ENCODE measurements at regions not wholly inside any gene's neighbourhood (a gene's known extent, or its start where the extent isn't known, plus 50 kb on each side); places are given as distances from the start of the nearest gene placed in this dataset.

DNA sequence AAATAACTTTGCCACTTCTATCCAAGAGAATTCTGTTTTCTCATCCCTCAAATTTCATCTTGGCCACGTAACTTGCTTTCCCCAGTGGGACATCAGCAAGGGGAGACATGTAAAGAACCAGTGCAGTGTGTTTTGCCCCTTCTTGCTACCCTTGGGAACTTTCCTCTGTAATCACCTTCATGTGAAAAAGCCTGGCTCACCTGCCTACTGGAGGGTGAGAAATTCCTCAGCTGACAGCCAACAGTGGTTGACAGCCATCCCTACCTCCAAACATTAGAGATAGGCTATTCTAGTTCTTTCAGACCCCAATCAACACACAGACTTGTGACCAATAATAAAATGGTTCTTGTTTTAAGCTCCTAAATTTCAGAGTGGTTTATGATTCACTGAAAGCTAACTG, 333.9 kb upstream of the TBC1D5 start:
- H3K27ac ChIP-seq (ENCODE audit: insufficient read depth, low read depth, low read length, poor library complexity, severe bottlenecking), result no peak overlapping the region
- H3K4me1 ChIP-seq (ENCODE audit: control insufficient read depth, insufficient read depth, low read length), result no peaks in the 10 kb centered on the region
- no peaks in the 10 kb centered on the region for H3K9me3 ChIP-seq (ENCODE audit: control insufficient read depth, low read length)
- no peak overlapping the region for H3K4me3 ChIP-seq (ENCODE audit: insufficient read depth, low read depth, low read length)
- H3K36me3 ChIP-seq (ENCODE audit: control insufficient read depth, insufficient read depth, low read length), result no peaks in the 10 kb centered on the region
- H3K27me3 ChIP-seq (ENCODE audit: control insufficient read depth, insufficient read depth, low read length, poor library complexity, severe bottlenecking), result no peaks in the 10 kb centered on the region
- 91 to 92% methylated on average over 1 of the region's 1 CpG for WGBS, 2 experiments

DNA sequence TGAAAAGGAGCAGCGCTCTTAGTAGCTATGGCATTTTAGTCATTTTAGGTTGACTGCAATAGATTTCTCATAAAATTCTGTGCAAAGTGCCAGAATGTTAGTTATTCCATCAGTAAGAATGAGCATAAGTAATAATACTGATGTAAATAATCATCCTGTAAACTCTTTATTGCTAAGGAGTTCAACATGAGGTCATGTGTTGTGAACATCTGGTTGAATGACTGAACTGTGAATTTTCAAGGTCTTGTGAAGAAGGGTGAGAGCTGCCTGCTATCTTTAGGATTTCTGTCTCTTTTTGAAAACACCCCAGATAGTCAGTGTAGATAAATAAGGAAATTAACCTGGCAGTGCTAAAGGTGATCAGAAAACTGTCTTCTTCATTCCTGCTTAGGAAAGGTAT, 333.4 kb upstream of the TBC1D5 start:
- Histone ChIP-seq H3K27ac (ENCODE audit: insufficient read depth, low read depth, low read length, poor library complexity, severe bottlenecking) (no peak overlapping the region), H3K4me3 (ENCODE audit: insufficient read depth, low read depth, low read length) (no peak overlapping the region), H3K9me3 (ENCODE audit: control insufficient read depth, low read length) (no peaks in the 10 kb centered on the region), H3K4me1 (ENCODE audit: control insufficient read depth, insufficient read depth, low read length) (no peaks in the 10 kb centered on the region), H3K36me3 (ENCODE audit: control insufficient read depth, insufficient read depth, low read length) (no peaks in the 10 kb centered on the region), H3K27me3 (ENCODE audit: control insufficient read depth, insufficient read depth, low read length, poor library complexity, severe bottlenecking) (no peaks in the 10 kb centered on the region)
- WGBS, 2 experiments, result 100% methylated on average over 1 of the region's 1 CpG

DNA sequence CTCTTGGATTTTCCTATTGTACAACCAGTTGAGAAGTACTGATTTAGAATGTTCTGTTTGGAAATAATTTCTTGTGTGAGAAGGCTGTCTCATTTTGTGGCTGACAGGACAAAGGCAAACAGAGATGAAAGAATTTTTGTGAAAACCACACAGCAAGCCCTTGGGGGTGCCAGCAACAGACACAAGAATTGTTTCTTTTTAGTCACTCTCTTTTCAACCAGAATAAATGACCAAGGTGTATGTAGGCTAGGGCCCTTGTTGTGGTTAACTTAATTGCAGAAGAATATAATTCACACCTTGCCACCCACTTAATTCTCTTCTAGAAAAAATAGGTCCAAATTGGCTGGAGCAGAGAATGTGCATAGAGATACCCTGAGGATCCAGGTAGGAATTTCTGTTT, 329.4 kb upstream of the TBC1D5 start:
- no peak overlapping the region for H3K27ac ChIP-seq (ENCODE audit: insufficient read depth, low read depth, low read length, poor library complexity, severe bottlenecking)
- H3K9me3 ChIP-seq (ENCODE audit: control insufficient read depth, low read length), result no peaks in the 10 kb centered on the region
- no peaks in the 10 kb centered on the region for H3K4me1 ChIP-seq (ENCODE audit: control insufficient read depth, insufficient read depth, low read length)
- no peaks in the 10 kb centered on the region for H3K36me3 ChIP-seq (ENCODE audit: control insufficient read depth, insufficient read depth, low read length)
- H3K27me3 ChIP-seq (ENCODE audit: control insufficient read depth, insufficient read depth, low read length, poor library complexity, severe bottlenecking), result no peaks in the 10 kb centered on the region
- no peak overlapping the region for H3K4me3 ChIP-seq (ENCODE audit: insufficient read depth, low read depth, low read length)

DNA sequence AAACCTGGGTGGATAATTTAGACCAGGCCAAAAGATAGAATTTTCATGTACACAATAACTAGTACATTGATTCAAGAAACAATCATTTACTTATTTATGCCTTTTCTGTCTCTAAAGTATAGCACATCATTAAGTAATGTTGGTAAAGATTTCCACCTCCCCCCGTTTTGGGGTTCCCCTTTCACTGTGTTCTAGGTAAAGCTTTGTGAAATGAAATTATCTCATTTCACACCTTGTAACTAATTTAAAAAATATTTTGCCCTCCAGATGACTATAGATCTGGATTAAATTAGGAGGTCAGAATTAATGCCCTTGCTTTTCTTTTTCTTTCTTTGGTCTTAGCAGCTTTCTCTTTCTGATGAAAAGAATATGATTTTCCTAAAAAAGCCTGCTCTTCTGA, 328.5 kb upstream of the TBC1D5 start:
- WGBS, 2 experiments, result no CpG with 5 or more reads among the region's 1 CpG
- Histone ChIP-seq H3K27ac (ENCODE audit: insufficient read depth, low read depth, low read length, poor library complexity, severe bottlenecking) (no peak overlapping the region), H3K4me3 (ENCODE audit: insufficient read depth, low read depth, low read length) (no peak overlapping the region), H3K9me3 (ENCODE audit: control insufficient read depth, low read length) (no peaks in the 10 kb centered on the region), H3K27me3 (ENCODE audit: control insufficient read depth, insufficient read depth, low read length, poor library complexity, severe bottlenecking) (no peaks in the 10 kb centered on the region), H3K36me3 (ENCODE audit: control insufficient read depth, insufficient read depth, low read length) (no peaks in the 10 kb centered on the region), H3K4me1 (ENCODE audit: control insufficient read depth, insufficient read depth, low read length) (no peaks in the 10 kb centered on the region)

DNA sequence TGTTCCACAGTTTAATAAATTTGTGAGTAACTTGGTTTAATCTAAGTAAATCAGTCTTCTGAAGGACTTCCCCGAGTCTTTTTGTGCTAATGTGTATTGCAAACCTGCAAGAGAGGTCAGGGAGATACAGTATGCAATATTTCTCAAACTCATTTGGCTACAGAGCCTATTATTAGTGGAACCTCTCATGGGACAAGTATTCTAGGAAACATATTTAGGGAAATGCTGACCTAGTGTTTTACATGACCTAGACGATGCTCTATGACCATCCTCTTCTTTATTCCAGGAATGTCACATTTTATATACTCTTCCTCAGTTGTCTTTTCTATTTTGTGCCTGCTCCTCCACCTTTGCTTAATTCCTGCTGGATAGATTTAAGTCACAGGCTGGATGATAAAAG, 327.8 kb upstream of the TBC1D5 start:
- Histone ChIP-seq H3K36me3 (ENCODE audit: control insufficient read depth, insufficient read depth, low read length) (no peaks in the 10 kb centered on the region), H3K9me3 (ENCODE audit: control insufficient read depth, low read length) (no peaks in the 10 kb centered on the region), H3K27ac (ENCODE audit: insufficient read depth, low read depth, low read length, poor library complexity, severe bottlenecking) (no peak overlapping the region), H3K4me3 (ENCODE audit: insufficient read depth, low read depth, low read length) (no peak overlapping the region), H3K4me1 (ENCODE audit: control insufficient read depth, insufficient read depth, low read length) (no peaks in the 10 kb centered on the region), H3K27me3 (ENCODE audit: control insufficient read depth, insufficient read depth, low read length, poor library complexity, severe bottlenecking) (no peaks in the 10 kb centered on the region)
- 91 to 94% methylated on average over 2 of the region's 2 CpGs for WGBS, 2 experiments

DNA sequence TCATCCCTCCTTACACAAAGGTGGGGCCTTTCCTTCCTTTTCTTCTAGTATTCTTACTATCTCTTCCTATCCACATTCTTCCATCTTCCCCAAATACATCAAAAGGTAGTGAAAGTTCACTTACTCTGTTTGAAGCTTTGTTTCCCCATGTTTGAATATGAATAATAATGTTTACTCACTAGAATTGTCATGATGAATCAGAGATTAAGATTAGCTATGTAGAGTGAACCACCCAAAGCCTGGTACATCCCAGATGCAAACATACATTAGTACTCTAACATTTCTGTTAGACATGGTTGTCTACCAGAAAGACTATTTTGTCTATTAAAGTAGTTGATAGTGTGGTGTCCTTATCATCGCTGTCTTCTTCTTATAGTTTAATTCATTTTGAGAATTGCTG, 327.1 kb upstream of the TBC1D5 start:
- H3K36me3 ChIP-seq (ENCODE audit: control insufficient read depth, insufficient read depth, low read length), result no peaks in the 10 kb centered on the region
- no peaks in the 10 kb centered on the region for H3K4me1 ChIP-seq (ENCODE audit: control insufficient read depth, insufficient read depth, low read length)
- H3K9me3 ChIP-seq (ENCODE audit: control insufficient read depth, low read length), result no peaks in the 10 kb centered on the region
- WGBS, 2 experiments, result 97 to 100% methylated on average over 1 of the region's 1 CpG
- H3K4me3 ChIP-seq (ENCODE audit: insufficient read depth, low read depth, low read length), result no peak overlapping the region
- H3K27ac ChIP-seq (ENCODE audit: insufficient read depth, low read depth, low read length, poor library complexity, severe bottlenecking), result no peak overlapping the region
- no peaks in the 10 kb centered on the region for H3K27me3 ChIP-seq (ENCODE audit: control insufficient read depth, insufficient read depth, low read length, poor library complexity, severe bottlenecking)

DNA sequence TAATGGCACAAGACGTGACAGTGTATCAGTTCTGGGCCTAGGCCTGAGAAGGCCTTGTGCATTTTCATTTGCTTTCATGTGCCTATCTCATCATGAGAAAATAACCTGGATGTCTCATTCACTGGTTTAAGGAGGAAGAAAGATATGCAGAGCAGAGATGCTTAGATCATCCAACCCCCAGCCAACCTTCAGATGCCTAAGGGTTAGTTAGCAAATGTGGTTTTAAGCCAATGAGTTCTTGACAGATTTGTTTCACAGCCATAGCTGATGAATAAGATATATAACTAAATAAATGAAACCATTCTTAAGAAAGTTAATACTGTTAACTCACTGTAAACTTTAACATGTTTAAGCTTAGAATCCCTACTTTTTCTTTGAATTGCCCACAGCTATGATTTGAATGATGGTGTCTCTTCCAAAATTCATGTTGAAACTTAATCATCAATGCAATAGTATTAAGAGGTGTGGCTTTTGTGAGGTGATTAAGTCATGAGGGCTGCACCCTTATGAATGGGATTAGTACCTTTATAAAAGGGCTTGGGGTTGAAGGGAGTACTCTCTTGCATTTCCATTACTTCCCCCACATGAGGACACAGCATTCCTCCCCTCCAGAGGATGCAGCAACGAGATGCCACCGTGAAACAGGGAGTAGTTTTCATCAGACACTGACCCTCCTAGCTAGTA, 324.6 kb upstream of the TBC1D5 start:
- Histone ChIP-seq H3K4me3 (ENCODE audit: insufficient read depth, low read depth, low read length) (no peak overlapping the region), H3K27me3 (ENCODE audit: control insufficient read depth, insufficient read depth, low read length, poor library complexity, severe bottlenecking) (no peaks in the 10 kb centered on the region), H3K4me1 (ENCODE audit: control insufficient read depth, insufficient read depth, low read length) (no peaks in the 10 kb centered on the region), H3K9me3 (ENCODE audit: control insufficient read depth, low read length) (no peaks in the 10 kb centered on the region), H3K27ac (ENCODE audit: insufficient read depth, low read depth, low read length, poor library complexity, severe bottlenecking) (no peak overlapping the region), H3K36me3 (ENCODE audit: control insufficient read depth, insufficient read depth, low read length) (no peaks in the 10 kb centered on the region)
- 88 to 95% methylated on average over 3 of the region's 3 CpGs for WGBS, 2 experiments

DNA sequence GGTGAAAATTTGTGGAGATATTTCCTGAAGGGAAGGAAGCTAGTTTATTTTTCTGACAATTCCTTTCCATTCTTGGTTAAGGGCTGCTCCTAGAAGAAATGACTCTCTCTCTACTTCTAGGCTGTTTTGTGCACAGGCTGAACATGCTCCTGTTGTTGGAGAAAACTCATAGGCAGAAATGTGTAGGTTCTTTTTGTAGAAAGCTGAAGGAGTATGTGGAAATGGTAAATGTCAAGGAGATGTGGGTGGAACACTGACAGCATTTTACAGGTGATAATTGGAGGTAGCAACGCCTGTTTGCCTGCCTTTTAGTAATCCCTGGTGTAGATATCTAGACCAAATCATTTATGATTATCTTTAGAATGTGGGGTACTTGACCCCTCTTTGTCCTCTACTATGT, 322.2 kb upstream of the TBC1D5 start:
- WGBS, 2 experiments, result 90 to 95% methylated on average over 1 of the region's 1 CpG

DNA sequence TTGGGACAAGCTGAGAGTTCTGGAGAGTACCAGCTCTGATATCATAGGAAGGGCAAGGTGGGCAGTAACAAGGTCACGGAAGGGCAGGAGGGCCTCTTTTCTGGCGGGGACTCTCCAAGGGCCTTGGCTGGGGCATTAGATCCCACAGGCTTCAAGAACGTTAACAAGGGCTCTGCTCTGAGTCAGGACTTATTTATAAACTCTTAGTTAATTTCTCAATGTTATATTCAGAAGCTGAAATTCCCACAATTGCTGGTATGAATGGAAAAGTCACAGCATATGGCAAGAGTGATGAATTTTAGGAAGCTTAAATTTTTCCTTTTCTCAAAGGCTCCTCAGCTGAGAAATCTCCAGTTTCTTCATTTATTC, 320.2 kb upstream of the TBC1D5 start:
- no peak overlapping the region for H3K27ac ChIP-seq (ENCODE audit: insufficient read depth, low read depth, low read length, poor library complexity, severe bottlenecking)
- H3K27me3 ChIP-seq (ENCODE audit: control insufficient read depth, insufficient read depth, low read length, poor library complexity, severe bottlenecking), result no peaks in the 10 kb centered on the region
- H3K4me3 ChIP-seq (ENCODE audit: insufficient read depth, low read depth, low read length), result no peak overlapping the region
- H3K4me1 ChIP-seq (ENCODE audit: control insufficient read depth, insufficient read depth, low read length), result no peaks in the 10 kb centered on the region
- no peaks in the 10 kb centered on the region for H3K36me3 ChIP-seq (ENCODE audit: control insufficient read depth, insufficient read depth, low read length)
- H3K9me3 ChIP-seq (ENCODE audit: control insufficient read depth, low read length), result no peaks in the 10 kb centered on the region
- WGBS, 2 experiments, result 95 to 97% methylated on average over 2 to 3 of the region's 3 CpGs

More for the DNA sequence above, 322.2 kb upstream of the TBC1D5 start:
- Histone ChIP-seq H3K27me3 (ENCODE audit: control insufficient read depth, insufficient read depth, low read length, poor library complexity, severe bottlenecking) (no peaks in the 10 kb centered on the region), H3K4me1 (ENCODE audit: control insufficient read depth, insufficient read depth, low read length) (no peaks in the 10 kb centered on the region), H3K27ac (ENCODE audit: insufficient read depth, low read depth, low read length, poor library complexity, severe bottlenecking) (no peak overlapping the region), H3K9me3 (ENCODE audit: control insufficient read depth, low read length) (no peaks in the 10 kb centered on the region), H3K36me3 (ENCODE audit: control insufficient read depth, insufficient read depth, low read length) (no peaks in the 10 kb centered on the region), H3K4me3 (ENCODE audit: insufficient read depth, low read depth, low read length) (no peak overlapping the region)

DNA sequence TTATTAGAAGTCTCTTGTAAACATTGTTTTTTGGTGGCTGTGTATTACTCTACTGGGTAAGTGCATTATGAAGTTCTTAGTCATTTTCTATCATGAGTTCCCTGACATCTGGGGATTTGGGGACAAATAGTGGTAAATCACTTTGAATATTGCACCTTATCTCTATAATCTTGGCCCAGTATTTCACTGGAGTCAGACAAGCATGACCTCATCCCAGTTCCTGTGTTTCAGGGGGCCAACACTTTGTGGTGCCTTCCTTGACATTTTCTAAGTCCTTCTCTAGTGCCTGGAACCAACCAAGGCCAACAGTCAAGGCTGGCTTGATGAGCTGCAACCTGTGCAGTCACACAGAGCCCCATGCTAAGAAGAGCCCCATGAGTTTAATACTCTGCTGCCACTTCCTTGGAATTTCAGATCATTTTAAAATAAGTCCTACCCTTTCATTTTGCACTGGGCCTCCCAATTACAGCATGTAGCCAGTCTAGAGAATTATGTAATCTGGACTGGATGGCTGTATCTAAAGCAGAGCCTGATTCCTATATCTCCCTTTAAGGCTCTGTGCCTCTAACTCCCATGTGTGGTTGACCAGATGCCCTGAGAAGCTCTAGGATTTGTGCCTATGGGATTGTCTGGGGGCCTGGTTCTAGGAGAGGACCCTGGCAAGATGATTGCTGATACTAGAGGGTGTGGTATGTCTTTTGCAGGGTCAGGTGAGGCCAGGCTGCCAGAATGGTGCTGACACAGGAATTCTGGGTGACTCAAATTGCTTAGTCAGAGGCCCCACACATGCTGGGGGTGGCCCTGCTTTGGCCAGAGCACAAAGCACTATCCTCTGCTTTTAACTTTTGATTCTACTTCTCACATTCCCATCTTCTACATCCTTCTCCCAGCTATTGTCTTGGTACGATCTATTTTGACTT, 319.6 kb upstream of the TBC1D5 start:
- Histone ChIP-seq H3K4me3 (ENCODE audit: insufficient read depth, low read depth, low read length) (no peak overlapping the region), H3K36me3 (ENCODE audit: control insufficient read depth, insufficient read depth, low read length) (no peaks in the 10 kb centered on the region), H3K9me3 (ENCODE audit: control insufficient read depth, low read length) (no peaks in the 10 kb centered on the region), H3K27me3 (ENCODE audit: control insufficient read depth, insufficient read depth, low read length, poor library complexity, severe bottlenecking) (no peaks in the 10 kb centered on the region), H3K27ac (ENCODE audit: insufficient read depth, low read depth, low read length, poor library complexity, severe bottlenecking) (no peak overlapping the region), H3K4me1 (ENCODE audit: control insufficient read depth, insufficient read depth, low read length) (no peaks in the 10 kb centered on the region)
- 88 to 96% methylated on average over 1 of the region's 1 CpG for WGBS, 2 experiments
